Erythroblast (primary cell): ENCODE measurements at regions not wholly inside any gene's neighbourhood (a gene's known extent, or its start where the extent isn't known, plus 50 kb on each side); places are given as distances from the start of the nearest gene placed in this dataset.

Experiments
- DNase-seq, 2 experiments: peaks; one replicate each; lab custom pipeline; 2025; lab: John Stamatoyannopoulos, UW
- GATA1 ChIP-seq: IDR thresholded peaks from 2 replicates; pipeline ENCODE4 v1.6.1; 2011; ENCODE audit warnings: low read depth, mild to moderate bottlenecking, control low read depth, low read length, moderate library complexity
- POLR2A ChIP-seq: IDR thresholded peaks from 2 replicates; pipeline ENCODE4 v1.6.1; 2011; ENCODE audit warnings: mild to moderate bottlenecking, low read length

DNA sequence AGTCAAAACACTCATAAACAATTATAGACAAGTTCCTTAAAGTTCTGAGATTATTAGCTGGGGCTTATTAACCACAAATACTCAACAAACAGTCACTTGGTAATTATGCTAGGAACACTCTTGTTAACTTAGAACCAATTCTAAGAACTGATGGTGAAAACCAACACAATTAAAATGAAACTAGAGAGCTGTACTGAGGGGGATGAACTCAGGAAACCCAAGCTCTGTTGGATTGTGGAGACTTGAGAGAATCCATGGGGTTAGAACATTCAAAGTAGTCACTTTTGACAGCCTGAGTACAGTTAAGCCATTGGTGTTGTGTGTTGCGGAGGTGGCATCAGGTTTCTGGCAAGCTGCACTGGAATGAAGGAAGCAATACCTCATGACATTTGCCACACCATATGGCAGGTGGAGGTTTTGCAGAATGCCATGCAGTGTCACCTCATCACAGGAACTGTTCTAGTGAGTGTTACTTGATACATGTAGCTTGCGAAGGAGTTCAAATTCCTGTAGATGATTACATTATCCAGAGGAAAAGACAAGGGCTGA is 480.9 kb upstream of the CD180 start:
- DNase-seq, result no peak
- TF ChIP-seq POLR2A, result no peak
- no peak for TF ChIP-seq GATA1

DNA sequence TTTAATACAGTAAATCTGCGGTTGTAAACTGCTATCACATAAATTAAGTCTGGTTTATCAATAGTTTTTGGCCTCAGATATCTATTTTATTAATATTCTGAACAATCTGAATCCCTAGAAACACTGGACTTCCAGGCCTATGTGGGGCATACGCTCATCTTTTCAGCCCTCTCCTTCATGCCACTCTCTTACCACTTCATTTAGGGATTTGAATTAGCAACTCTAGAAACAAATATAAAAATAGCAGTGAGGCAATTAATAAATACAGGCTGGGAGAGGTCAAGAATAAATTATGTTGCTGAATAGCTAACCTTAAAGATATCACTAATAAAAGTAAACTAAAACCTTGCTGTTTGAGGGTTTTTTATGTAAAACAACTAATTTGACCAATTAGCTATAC is 480.3 kb upstream of the CD180 start:
- TF ChIP-seq GATA1, result no peak
- no peak for TF ChIP-seq POLR2A
- no peak for DNase-seq

DNA sequence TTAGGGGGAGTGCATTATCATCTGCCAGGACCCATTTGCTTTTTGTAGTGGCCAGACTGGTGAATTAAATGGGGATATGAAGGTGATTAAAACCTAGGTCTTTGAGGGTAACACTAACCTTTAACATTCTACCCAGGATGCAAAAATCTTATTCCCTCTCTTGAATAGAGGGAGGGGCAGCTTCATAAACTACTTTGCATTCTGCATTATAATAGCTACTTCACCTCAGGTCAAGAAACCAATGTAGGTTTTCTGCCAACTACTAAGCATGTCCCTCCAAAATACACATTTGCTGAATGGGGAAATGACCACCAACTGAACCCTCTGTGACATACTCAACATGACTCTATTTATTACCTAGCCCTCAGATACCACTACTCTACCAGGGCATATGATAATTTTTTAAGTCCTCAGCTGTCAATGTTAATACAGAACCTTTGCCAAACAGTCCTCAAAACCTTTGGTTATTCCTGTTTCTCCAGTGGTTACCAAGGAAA is 477.6 kb upstream of the CD180 start:
- DNase-seq, result no peak
- TF ChIP-seq POLR2A (no peak), GATA1 (no peak)

DNA sequence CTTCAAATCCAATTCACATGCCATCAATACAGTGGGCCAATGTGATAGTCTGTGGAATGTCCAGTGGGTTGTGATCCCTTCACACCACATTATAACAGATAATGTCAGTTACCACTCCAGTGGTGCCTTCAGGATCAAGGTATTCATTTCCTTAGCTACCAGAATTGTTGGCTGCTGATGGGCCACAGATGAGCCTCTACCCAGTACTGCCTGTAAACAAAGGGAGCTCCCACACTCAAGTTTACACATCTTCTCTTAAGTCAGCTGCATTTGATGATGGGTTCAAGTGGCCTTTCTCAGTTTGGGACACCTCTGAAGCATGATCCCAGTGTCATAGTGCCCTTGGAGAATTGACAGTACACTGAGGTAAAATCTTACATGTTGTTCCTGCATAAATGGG is 477.0 kb upstream of the CD180 start:
- DNase-seq, result no peak

DNA sequence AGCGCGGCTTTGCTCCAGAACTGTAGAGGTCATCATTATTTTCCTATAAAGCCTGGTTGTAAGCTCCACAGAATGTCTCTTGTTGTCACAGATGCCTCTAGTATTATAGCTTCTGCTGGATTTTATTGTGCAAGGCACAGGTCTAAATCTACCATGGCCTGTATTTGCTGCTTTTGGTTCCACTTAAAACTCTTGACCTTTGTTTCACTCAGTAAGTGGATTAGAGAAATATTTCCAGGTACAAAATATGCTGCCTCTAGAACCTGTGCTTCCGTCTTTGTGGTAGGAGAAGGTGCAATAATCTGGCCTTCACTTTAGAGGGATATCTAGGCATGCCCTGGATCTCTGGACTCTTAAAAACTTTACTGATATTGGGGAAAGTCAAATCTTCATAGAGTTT is 476.6 kb upstream of the CD180 start:
- no peak for DNase-seq
- TF ChIP-seq POLR2A (no peak), GATA1 (no peak)

More for the DNA sequence above, 477.0 kb upstream of the CD180 start:
- TF ChIP-seq GATA1 (no peak), POLR2A (no peak)

DNA sequence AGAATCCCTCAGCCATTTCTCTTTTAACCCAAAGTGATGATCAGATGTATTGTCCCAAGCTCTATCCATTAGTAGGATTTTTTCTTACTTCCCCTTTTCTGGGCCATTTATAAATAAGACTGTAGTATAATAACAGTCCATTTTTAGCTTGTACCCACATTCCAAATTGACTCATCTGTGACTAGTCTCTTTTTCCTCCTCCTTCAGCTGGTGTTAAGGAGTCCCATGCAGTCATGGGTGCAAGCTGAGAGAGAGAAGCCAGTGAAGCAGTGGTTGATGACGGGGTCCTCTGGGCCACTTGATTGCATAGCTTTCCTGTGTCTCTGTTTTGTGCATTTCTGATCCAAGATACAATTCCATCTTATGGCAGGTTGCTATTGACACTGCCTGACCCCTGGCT is 476.0 kb upstream of the CD180 start:
- TF ChIP-seq GATA1 (no peak), POLR2A (no peak)
- DNase-seq, result no peak

DNA sequence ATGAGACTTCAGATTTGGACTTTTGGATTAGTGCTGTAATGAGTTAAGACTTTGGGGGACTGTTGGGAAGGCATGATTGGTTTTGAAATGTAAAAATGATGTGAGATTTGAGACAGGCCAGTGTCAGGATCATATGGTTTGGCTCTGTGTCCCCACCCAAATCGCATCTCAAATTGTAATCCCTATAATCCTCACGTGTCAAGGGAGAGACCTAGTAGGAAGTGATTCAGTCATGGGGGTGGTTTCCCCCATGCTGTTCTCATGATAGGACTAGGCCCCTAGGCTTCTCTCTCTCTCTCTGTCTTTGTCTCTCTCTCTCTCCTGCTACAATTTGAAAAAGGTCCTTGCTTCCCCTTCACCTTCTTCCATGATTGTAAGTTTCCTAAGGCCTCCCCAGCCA is 473.3 kb upstream of the CD180 start:
- DNase-seq, result no peak
- TF ChIP-seq GATA1 (no peak), POLR2A (no peak)

DNA sequence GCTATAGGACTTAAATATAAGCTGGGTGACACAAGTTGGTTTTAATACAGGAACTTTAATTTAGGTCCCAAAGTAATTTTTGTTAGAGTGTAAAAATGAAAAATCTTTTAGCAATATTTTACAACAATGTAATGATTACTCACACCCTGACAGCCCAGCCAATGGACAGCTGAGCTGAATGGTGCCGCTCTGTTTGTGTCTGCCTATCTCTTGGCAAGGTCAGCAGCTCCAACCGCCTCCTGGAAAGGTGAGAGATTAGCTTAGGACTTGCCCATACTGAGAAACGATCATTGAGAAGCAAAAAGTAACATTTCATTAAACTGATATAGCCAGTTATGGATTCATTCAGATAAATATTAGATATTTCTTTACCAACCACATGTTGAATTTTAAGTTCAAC is 463.6 kb upstream of the CD180 start:
- no peak for DNase-seq
- no peak for TF ChIP-seq GATA1

DNA sequence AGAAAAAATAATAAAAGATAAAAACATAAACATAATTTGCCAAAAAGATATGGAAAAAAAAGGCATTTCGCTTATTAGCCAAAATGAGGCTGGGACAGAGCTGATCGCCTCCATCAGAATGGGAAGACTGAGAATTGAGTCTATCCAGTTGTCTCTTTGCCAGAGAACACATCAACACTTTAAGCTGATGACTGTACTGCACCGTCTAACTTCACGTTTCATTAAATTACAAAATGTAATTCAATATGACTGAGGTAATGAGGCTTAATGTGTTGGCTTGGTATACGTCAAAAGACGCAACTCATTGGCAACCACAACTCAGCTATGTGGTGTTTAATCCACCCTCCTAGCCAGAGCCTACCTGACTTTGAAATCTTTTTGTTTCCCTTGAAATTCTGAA is 462.7 kb upstream of the CD180 start:
- TF ChIP-seq POLR2A (no peak), GATA1 (no peak)
- DNase-seq, result no peak

DNA sequence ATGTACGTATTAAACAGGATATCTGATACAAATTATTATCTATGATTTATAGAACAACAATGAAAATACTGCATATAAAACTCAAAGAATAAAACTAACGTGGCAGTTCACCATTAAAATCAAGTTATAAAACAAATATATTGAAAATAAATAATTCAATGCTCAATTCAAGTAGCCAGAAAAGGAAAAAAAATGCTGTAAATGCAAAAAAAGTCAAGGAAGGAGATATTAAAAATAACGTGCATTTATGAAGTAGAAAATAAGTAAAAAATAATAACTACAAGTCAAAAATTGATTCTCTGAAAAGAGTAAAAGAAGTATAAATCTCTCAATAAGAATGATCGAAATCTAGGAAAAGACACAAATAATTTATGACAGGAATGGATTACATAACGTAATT is 460.5 kb upstream of the CD180 start:
- no peak for DNase-seq
- TF ChIP-seq GATA1 (no peak), POLR2A (no peak)

DNA sequence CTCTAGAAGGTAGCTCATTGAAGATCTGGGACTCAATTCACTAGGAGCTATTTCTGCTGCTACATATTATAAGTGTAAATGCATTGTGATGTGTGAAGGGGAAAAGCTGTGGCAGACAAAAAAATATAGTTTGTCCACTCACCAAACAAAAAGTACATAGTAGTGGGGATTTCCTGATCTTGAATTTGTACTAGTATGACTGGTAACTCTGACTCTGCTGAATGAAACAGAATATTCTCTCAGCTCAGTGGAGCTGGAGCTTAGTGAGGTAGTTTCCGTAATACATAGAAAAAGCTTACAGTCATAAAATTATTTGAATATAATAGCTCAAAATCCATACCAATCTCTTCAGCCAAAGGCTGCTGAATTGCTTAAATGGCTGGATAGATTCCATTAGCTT is 455.6 kb upstream of the CD180 start:
- no peak for TF ChIP-seq POLR2A
- TF ChIP-seq GATA1, result no peak
- no peak for DNase-seq

DNA sequence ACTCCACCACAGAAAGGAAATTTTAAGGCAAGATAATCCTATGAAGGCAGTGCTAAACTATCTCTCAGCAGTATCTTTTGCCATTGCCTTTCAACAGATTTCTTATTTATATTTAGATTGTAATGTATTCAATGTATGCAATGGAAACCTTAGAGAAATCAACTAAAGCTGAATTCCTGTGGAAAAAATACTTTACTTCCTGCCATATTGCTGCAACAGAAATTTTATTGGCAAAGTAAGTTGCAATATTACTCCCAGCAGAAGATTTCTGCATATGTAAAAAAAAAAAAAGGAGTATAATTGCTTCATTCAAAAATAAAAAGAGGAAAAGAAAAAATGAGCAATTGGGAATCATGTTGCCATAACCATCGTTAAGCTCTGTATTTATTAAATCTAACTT is 454.6 kb upstream of the CD180 start:
- no peak for TF ChIP-seq POLR2A
- TF ChIP-seq GATA1, result no peak

DNA sequence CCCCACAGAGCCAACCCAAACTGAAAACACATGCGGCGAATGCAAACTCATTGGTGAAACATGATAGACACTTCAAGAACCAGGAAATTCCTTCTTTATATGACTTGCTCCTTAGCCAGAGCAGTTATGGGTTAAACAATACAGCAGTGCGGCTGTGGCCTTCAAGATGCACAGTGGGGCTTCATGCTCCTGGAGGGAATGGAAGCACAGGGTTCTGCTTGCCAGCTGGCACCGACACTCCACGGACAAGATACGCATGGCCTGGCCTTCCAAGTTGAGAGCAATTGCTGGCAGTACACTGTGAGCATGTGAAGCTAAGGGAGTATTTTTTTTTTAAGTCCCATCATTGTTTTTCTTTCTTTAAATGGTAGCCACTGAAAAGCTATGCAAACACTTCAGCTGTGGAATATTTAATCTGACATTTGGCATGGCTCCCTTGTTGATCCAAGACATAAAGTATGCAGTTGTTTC is 451.6 kb upstream of the CD180 start:
- TF ChIP-seq GATA1 (no peak), POLR2A (no peak)
- DNase-seq, result no peak

More for the DNA sequence above, 454.6 kb upstream of the CD180 start:
- no peak for DNase-seq

DNA sequence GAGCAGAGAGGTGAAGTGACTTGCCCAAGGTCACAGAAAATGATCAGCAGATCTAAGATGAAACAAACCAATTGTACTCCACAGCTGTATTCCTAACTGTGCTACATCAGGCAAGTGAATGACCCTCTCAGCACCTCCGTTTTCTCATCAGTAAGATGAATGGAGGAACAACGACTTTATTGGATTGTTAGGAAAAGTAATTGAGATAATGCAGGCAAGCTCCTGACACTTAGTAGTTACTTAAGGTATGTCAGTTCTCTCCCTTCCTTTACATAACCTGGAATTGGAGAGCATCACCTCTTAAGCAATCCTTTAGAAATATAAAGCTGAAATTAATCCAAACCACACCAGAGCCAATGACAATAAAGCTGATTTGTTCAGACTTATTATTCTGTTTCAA is 451.2 kb upstream of the CD180 start:
- DNase-seq, result no peak
- TF ChIP-seq POLR2A (no peak), GATA1 (no peak)

DNA sequence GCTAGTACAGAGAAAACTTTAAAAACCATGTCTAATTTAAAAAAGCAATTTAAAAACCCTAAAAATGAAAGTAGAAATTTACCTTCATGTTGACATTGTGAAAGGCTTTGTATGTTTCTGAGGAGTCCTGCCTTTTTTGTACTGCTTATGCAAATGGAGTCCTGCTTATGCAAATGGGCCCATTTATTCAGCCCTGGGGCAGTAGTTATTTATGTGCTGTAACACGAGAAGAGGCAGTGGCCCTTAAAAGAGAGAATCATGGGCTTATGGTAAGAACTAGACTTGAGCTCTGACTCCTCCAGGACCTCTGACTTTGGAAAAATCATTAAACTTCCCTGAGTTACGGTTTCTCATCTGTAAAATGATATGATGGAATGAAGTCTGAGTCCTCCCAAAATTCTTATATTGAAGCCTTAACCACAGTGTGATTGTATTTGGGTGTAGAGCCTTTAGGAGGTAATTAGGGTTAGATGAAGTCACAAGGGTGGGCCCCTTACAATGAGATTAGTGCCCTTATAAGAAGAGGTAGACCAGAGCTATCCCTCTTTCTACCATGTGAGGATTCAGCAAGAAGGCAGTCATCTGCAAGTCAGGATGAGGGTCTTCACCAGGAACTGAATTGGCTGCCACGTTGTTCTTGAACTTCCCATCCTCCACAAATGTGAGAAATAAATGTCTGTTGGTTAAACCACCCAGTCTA is 447.8 kb upstream of the CD180 start:
- no peak for DNase-seq
- TF ChIP-seq POLR2A (no peak), GATA1 (no peak)
